ENCODE measurements at regions not wholly inside any gene's neighbourhood (a gene's known extent, or its start where the extent isn't known, plus 50 kb on each side); places are given as distances from the start of the nearest gene placed in this dataset.

DNA sequence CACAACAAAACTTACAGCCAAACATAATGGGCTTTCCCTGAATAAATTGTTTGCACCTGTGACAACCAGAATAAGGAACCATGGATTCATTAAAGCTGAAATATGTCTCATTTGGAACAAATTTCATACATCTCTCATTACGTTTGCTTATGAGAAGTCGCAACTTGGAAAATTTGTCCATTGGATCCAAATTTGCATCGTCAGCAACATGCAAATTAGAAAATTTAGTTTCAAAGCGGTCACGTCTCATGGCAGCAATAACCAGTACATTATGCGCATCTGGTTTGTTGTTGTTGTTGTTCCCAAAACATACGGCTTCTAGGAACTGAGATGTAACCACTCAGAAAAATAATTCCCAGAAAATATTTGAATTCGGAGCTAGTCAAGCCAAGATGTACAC is 1311.5 kb upstream of the CDH6 start:
- TF ChIP-seq, protein P1, sequence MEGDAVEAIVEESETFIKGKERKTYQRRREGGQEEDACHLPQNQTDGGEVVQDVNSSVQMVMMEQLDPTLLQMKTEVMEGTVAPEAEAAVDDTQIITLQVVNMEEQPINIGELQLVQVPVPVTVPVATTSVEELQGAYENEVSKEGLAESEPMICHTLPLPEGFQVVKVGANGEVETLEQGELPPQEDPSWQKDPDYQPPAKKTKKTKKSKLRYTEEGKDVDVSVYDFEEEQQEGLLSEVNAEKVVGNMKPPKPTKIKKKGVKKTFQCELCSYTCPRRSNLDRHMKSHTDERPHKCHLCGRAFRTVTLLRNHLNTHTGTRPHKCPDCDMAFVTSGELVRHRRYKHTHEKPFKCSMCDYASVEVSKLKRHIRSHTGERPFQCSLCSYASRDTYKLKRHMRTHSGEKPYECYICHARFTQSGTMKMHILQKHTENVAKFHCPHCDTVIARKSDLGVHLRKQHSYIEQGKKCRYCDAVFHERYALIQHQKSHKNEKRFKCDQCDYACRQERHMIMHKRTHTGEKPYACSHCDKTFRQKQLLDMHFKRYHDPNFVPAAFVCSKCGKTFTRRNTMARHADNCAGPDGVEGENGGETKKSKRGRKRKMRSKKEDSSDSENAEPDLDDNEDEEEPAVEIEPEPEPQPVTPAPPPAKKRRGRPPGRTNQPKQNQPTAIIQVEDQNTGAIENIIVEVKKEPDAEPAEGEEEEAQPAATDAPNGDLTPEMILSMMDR (IDR thresholded peaks at IDR 0.05) = no peak
- TF ChIP-seq EZH2phosphoT487 (IDR thresholded peaks at IDR 0.05) = no peak
